ENCODE measurements at regions not wholly inside any gene's neighbourhood (a gene's known extent, or its start where the extent isn't known, plus 50 kb on each side); places are given as distances from the start of the nearest gene placed in this dataset.

DNA sequence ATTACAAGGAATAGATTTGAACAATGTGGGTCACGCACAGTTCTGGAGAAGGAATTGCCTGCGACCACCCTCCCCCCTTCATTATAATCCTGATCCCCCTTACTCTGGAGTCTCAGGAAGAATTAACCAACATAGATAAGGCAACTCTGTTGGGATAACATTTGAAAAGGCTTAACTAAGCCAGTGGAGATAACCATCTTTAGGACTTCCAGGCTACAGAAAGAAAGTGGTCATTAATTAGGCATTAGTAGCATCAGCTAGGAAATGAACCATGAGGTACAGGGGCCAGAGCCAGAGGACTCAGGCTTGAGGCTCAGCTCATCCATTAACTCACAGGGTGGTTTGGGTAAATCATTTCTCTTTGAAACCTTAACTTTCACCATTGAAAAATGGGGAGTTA is 720.0 kb upstream of the API5 start:
- H2BK15ac ChIP-seq (replicated peaks; ENCODE audit: low read depth) = no peak overlapping the region
- H3K36me3 ChIP-seq (ENCODE audit: control insufficient read depth, insufficient read depth, low read length) = no peaks in the 10 kb centered on the region
- H3K9ac ChIP-seq (ENCODE audit: low read length) = no peak overlapping the region
- H3K79me1 ChIP-seq (ENCODE audit: low read length) = no peaks in the 10 kb centered on the region
- H3K79me2 ChIP-seq (ENCODE audit: control insufficient read depth, insufficient read depth, low read length) = no peaks in the 10 kb centered on the region
- no peak overlapping the region for H2BK120ac ChIP-seq (ENCODE audit: low read depth, low read length)
- no peak overlapping the region for H3K4me2 ChIP-seq (ENCODE audit: low read length)
- H3K18ac ChIP-seq (ENCODE audit: low read length) = no peak overlapping the region
- H3K27ac ChIP-seq (ENCODE audit: low read depth, low read length) = no peak overlapping the region
- no peak overlapping the region for H3K23ac ChIP-seq (ENCODE audit: low read length)
- no peaks in the 10 kb centered on the region for H3K27me3 ChIP-seq (ENCODE audit: insufficient read depth, low read length, poor library complexity)
- H3K56ac ChIP-seq (ENCODE audit: low read length) = no peak overlapping the region
- no peak overlapping the region for H4K8ac ChIP-seq (ENCODE audit: low read depth, low read length)
- DNase-seq = peak; percentile 17
- H2AK5ac ChIP-seq (ENCODE audit: low read length) = no peak overlapping the region
- no CpG with 5 or more reads among the region's 2 CpGs for WGBS (ENCODE audit: extremely low coverage, insufficient coverage, low lambda C conversion rate)
- no peak overlapping the region for H2BK5ac ChIP-seq (ENCODE audit: low read length)
- peaks cover 2% of the 10 kb centered on the region for H3K4me1 ChIP-seq (ENCODE audit: control insufficient read depth, low read depth, low read length)
- no peak overlapping the region for H3K4me3 ChIP-seq (ENCODE audit: low read length)
- H3K4ac ChIP-seq (ENCODE audit: low read depth, low read length) = no peak overlapping the region
- no peak overlapping the region for H4K5ac ChIP-seq (ENCODE audit: low read length)

DNA sequence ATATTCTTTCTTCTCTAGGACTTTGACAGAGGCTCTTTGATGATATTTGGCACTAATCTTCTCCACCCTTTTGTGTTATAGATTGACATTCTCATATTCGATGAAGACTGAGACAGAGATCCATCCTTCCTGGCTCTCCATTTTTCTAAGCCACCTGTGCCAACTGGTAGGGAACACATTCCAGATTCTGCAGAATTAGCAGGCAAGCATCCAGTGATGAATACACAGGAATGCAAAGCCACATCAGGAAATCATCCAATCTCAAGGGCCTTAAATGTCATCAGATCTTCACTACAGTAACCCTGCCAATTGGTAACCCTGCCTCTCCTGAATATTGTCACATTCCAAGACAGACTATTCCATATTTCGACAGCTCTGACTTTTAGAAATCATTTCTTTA is 718.4 kb upstream of the API5 start:
- Histone ChIP-seq H2BK5ac (ENCODE audit: low read length) (no peak overlapping the region), H2BK15ac (replicated peaks; ENCODE audit: low read depth) (no peak overlapping the region), H3K56ac (ENCODE audit: low read length) (no peak overlapping the region), H3K9ac (ENCODE audit: low read length) (no peak overlapping the region), H3K79me2 (ENCODE audit: control insufficient read depth, insufficient read depth, low read length) (no peaks in the 10 kb centered on the region), H3K4me1 (ENCODE audit: control insufficient read depth, low read depth, low read length) (peaks cover 2% of the 10 kb centered on the region), H2BK120ac (ENCODE audit: low read depth, low read length) (no peak overlapping the region), H4K5ac (ENCODE audit: low read length) (no peak overlapping the region), H2AK5ac (ENCODE audit: low read length) (no peak overlapping the region), H3K4me3 (ENCODE audit: low read length) (no peak overlapping the region), H3K4me2 (ENCODE audit: low read length) (no peak overlapping the region), H3K36me3 (ENCODE audit: control insufficient read depth, insufficient read depth, low read length) (no peaks in the 10 kb centered on the region), H4K8ac (ENCODE audit: low read depth, low read length) (no peak overlapping the region), H3K23ac (ENCODE audit: low read length) (no peak overlapping the region), H3K79me1 (ENCODE audit: low read length) (no peaks in the 10 kb centered on the region), H3K27me3 (ENCODE audit: insufficient read depth, low read length, poor library complexity) (no peaks in the 10 kb centered on the region), H3K27ac (ENCODE audit: low read depth, low read length) (no peak overlapping the region), H3K4ac (ENCODE audit: low read depth, low read length) (no peak overlapping the region), H3K18ac (ENCODE audit: low read length) (no peak overlapping the region)
- WGBS (ENCODE audit: extremely low coverage, insufficient coverage, low lambda C conversion rate) = no CpG with 5 or more reads among the region's 2 CpGs
- DNase-seq = no peak

- H3K4me3 ChIP-seq (ENCODE audit: low read length) = no peak overlapping the region
- H2BK15ac ChIP-seq (replicated peaks; ENCODE audit: low read depth) = no peak overlapping the region
- no peak overlapping the region for H3K23ac ChIP-seq (ENCODE audit: low read length)
- no peak overlapping the region for H3K56ac ChIP-seq (ENCODE audit: low read length)
- H4K5ac ChIP-seq (ENCODE audit: low read length) = no peak overlapping the region
- H3K4me1 ChIP-seq (ENCODE audit: control insufficient read depth, low read depth, low read length) = peaks cover 2% of the 10 kb centered on the region
- peak; percentile 78 for DNase-seq
- no peak overlapping the region for H2BK120ac ChIP-seq (ENCODE audit: low read depth, low read length)
- no peak overlapping the region for H2AK5ac ChIP-seq (ENCODE audit: low read length)
- H4K8ac ChIP-seq (ENCODE audit: low read depth, low read length) = no peak overlapping the region
- no peak overlapping the region for H3K9ac ChIP-seq (ENCODE audit: low read length)
- no peak overlapping the region for H3K4me2 ChIP-seq (ENCODE audit: low read length)
- H3K79me2 ChIP-seq (ENCODE audit: control insufficient read depth, insufficient read depth, low read length) = no peaks in the 10 kb centered on the region
- H3K18ac ChIP-seq (ENCODE audit: low read length) = no peak overlapping the region
- H3K27ac ChIP-seq (ENCODE audit: low read depth, low read length) = no peak overlapping the region
- H3K4ac ChIP-seq (ENCODE audit: low read depth, low read length) = no peak overlapping the region
- no peak overlapping the region for H2BK5ac ChIP-seq (ENCODE audit: low read length)
- no peaks in the 10 kb centered on the region for H3K27me3 ChIP-seq (ENCODE audit: insufficient read depth, low read length, poor library complexity)
- WGBS (ENCODE audit: extremely low coverage, insufficient coverage, low lambda C conversion rate) = no CpG with 5 or more reads among the region's 2 CpGs
- no peaks in the 10 kb centered on the region for H3K36me3 ChIP-seq (ENCODE audit: control insufficient read depth, insufficient read depth, low read length)
- no peaks in the 10 kb centered on the region for H3K79me1 ChIP-seq (ENCODE audit: low read length)
Observed at GRCh38 chr11:42595876-42596275, 715.9 kb upstream of the API5 start.

DNA sequence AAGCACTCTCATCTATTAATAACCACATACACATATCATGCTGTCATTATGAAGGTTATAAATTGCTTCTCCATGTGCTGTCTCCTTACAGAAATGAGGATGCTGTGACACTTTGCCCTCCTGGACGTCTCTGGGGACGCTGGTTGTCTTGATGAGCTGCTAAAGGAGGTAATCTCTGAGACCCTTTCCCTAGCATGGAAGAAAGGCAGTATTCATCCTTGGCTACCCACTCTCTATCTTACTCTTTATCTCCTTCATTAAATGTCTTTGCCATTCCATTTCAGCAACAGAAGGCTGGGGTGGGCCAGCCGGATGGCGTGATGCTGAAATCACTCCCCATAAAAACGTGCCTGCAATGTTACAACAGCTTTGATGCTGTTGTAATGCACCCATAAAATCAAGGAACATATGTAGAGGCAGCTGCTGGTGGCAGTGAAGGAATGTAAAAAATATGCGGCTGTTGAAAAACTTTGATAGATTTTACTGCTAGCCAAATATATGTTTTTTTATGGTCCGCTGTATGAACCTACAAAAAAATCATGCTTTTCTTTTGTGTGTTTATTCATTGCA is 715.1 kb upstream of the API5 start:
- no peak for DNase-seq
- Histone ChIP-seq H4K5ac (ENCODE audit: low read length) (no peak overlapping the region), H3K27ac (ENCODE audit: low read depth, low read length) (no peak overlapping the region), H3K4me3 (ENCODE audit: low read length) (no peak overlapping the region), H3K4me1 (ENCODE audit: control insufficient read depth, low read depth, low read length) (peaks cover 2% of the 10 kb centered on the region), H3K36me3 (ENCODE audit: control insufficient read depth, insufficient read depth, low read length) (no peaks in the 10 kb centered on the region), H3K9ac (ENCODE audit: low read length) (no peak overlapping the region), H2BK15ac (replicated peaks; ENCODE audit: low read depth) (no peak overlapping the region), H3K79me2 (ENCODE audit: control insufficient read depth, insufficient read depth, low read length) (no peaks in the 10 kb centered on the region), H2BK120ac (ENCODE audit: low read depth, low read length) (no peak overlapping the region), H3K27me3 (ENCODE audit: insufficient read depth, low read length, poor library complexity) (no peaks in the 10 kb centered on the region), H3K79me1 (ENCODE audit: low read length) (no peaks in the 10 kb centered on the region), H2BK5ac (ENCODE audit: low read length) (no peak overlapping the region), H2AK5ac (ENCODE audit: low read length) (no peak overlapping the region), H3K4ac (ENCODE audit: low read depth, low read length) (no peak overlapping the region), H3K4me2 (ENCODE audit: low read length) (no peak overlapping the region), H3K18ac (ENCODE audit: low read length) (no peak overlapping the region), H3K23ac (ENCODE audit: low read length) (no peak overlapping the region), H3K56ac (ENCODE audit: low read length) (no peak overlapping the region), H4K8ac (ENCODE audit: low read depth, low read length) (no peak overlapping the region)
- WGBS (ENCODE audit: extremely low coverage, insufficient coverage, low lambda C conversion rate) = no CpG with 5 or more reads among the region's 7 CpGs

DNA sequence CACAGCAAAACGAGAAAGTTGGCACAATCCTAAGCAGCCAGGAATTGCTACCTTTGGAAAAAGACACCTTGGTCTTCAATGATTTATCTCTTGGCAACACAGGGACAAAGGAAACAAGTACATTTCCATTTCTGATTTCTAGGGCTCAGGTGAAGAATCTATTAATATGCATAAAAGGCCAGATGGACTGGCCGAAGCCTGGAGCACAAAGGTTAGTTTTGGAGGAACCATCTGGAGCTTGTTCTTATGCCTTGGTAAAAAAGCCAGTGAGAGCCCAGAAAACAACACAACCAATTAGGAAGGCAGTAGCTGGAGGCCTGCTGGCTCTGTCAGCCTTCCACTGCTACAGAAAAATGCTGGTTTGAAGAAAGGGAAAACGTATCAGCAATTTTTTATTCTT is 713.5 kb upstream of the API5 start:
- Histone ChIP-seq H3K9ac (ENCODE audit: low read length) (no peak overlapping the region), H2BK15ac (replicated peaks; ENCODE audit: low read depth) (no peak overlapping the region), H3K18ac (ENCODE audit: low read length) (peak overlapping the region; percentile 39), H3K27ac (ENCODE audit: low read depth, low read length) (no peak overlapping the region), H3K4me1 (ENCODE audit: control insufficient read depth, low read depth, low read length) (peaks cover 2% of the 10 kb centered on the region), H2BK120ac (ENCODE audit: low read depth, low read length) (no peak overlapping the region), H3K23ac (ENCODE audit: low read length) (no peak overlapping the region), H3K56ac (ENCODE audit: low read length) (no peak overlapping the region), H4K8ac (ENCODE audit: low read depth, low read length) (no peak overlapping the region), H4K5ac (ENCODE audit: low read length) (no peak overlapping the region), H2AK5ac (ENCODE audit: low read length) (no peak overlapping the region), H3K79me1 (ENCODE audit: low read length) (no peaks in the 10 kb centered on the region), H2BK5ac (ENCODE audit: low read length) (no peak overlapping the region), H3K4ac (ENCODE audit: low read depth, low read length) (no peak overlapping the region), H3K79me2 (ENCODE audit: control insufficient read depth, insufficient read depth, low read length) (no peaks in the 10 kb centered on the region), H3K36me3 (ENCODE audit: control insufficient read depth, insufficient read depth, low read length) (no peaks in the 10 kb centered on the region), H3K4me2 (ENCODE audit: low read length) (no peak overlapping the region), H3K27me3 (ENCODE audit: insufficient read depth, low read length, poor library complexity) (no peaks in the 10 kb centered on the region), H3K4me3 (ENCODE audit: low read length) (no peak overlapping the region)
- DNase-seq = no peak
- no CpG with 5 or more reads among the region's 3 CpGs for WGBS (ENCODE audit: extremely low coverage, insufficient coverage, low lambda C conversion rate)

DNA sequence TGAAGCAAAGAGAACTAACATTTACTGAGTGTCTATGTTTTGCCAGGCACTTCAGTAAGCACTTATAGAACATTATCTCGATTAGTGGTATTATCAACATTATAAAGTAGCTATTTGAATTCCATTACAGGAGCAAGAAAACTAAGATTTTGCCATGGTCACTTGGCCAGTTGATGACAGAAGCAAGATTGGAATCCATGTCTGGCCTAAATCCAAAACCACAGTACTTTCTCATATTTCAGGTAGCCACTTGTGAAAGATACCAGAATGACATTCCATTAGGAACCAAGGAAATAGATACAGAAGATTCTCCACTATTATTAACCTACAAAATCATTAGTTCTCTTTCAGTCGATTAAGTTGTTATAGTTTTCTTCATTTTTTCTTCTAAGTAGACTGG is 691.0 kb upstream of the API5 start:
- Histone ChIP-seq H3K23ac (ENCODE audit: low read length) (no peak overlapping the region), H3K4me2 (ENCODE audit: low read length) (no peak overlapping the region), H4K8ac (ENCODE audit: low read depth, low read length) (no peak overlapping the region), H2AK5ac (ENCODE audit: low read length) (no peak overlapping the region), H2BK120ac (ENCODE audit: low read depth, low read length) (no peak overlapping the region), H3K18ac (ENCODE audit: low read length) (no peak overlapping the region), H3K79me2 (ENCODE audit: control insufficient read depth, insufficient read depth, low read length) (no peaks in the 10 kb centered on the region), H3K27ac (ENCODE audit: low read depth, low read length) (no peak overlapping the region), H4K5ac (ENCODE audit: low read length) (no peak overlapping the region), H3K4me3 (ENCODE audit: low read length) (no peak overlapping the region), H2BK5ac (ENCODE audit: low read length) (no peak overlapping the region), H2BK15ac (replicated peaks; ENCODE audit: low read depth) (no peak overlapping the region), H3K27me3 (ENCODE audit: insufficient read depth, low read length, poor library complexity) (no peaks in the 10 kb centered on the region), H3K56ac (ENCODE audit: low read length) (no peak overlapping the region), H3K79me1 (ENCODE audit: low read length) (no peaks in the 10 kb centered on the region), H3K4me1 (ENCODE audit: control insufficient read depth, low read depth, low read length) (no peaks in the 10 kb centered on the region), H3K4ac (ENCODE audit: low read depth, low read length) (no peak overlapping the region), H3K36me3 (ENCODE audit: control insufficient read depth, insufficient read depth, low read length) (no peaks in the 10 kb centered on the region), H3K9ac (ENCODE audit: low read length) (no peak overlapping the region)
- DNase-seq = no peak
- WGBS (ENCODE audit: extremely low coverage, insufficient coverage, low lambda C conversion rate) = no CpG with 5 or more reads among the region's 2 CpGs
